Neural progenitor cell (in vitro differentiated cells): ENCODE measurements at regions not wholly inside any gene's neighbourhood (a gene's known extent, or its start where the extent isn't known, plus 50 kb on each side); places are given as distances from the start of the nearest gene placed in this dataset.

Source experiments
- CTCF ChIP-seq: fragments of 200-600 bp; sonication (generic); IDR thresholded peaks from 2 replicates; pipeline ENCODE4 v1.5.1; 2017; ENCODE audit warnings: antibody characterized with exemption, mild to moderate bottlenecking
- EZH2 ChIP-seq: fragments of 200-600 bp; sonication (generic); IDR thresholded peaks from 2 replicates; pipeline ENCODE4 v1.6.1; 2017; ENCODE audit warnings: antibody characterized with exemption, mild to moderate bottlenecking, moderate library complexity
- EZH2phosphoT487 ChIP-seq: fragments of 200-600 bp; sonication (generic); IDR thresholded peaks from 2 replicates; pipeline ENCODE4 v1.6.1; 2017; ENCODE audit warnings: antibody characterized with exemption

DNA sequence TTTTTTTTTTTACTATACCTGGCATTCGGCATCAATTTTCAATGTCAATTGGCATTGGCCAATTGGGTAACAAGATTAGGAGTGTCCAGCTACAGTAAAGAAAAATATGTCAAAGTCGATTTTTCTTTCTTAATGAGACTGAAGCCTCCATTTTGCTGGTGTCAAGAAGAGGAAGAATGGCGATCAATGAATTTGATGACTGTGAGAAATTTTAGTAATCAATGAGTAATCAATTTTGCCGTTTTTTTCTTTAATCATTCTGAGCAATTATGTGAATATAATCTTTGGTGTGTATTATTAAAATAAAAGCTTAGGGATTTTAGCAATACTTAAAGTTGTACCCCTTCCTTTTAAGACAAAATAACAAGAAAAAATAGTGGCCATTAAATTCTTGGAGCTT, 69.7 kb downstream of the TMEM200C start:
- TF ChIP-seq CTCF, result no peak
- TF ChIP-seq EZH2, result no peak
- no peak for TF ChIP-seq EZH2phosphoT487
